GM12865 (cell line): ENCODE measurements at regions not wholly inside any gene's neighbourhood (a gene's known extent, or its start where the extent isn't known, plus 50 kb on each side); places are given as distances from the start of the nearest gene placed in this dataset.

Experiments used
- DNase-seq: peaks from one replicate; pipeline ENCODE4 v3.0.0; 2010; ENCODE audit warnings: low read depth
- H3K4me3 ChIP-seq: 2 replicates; pipeline ENCODE4 v1.5.1; 2011; ENCODE audit warnings: mild to moderate bottlenecking, low read depth, low read length, control low read depth
- TF ChIP-seq, protein P1 (sequence below): IDR thresholded peaks from 2 replicates; pipeline ENCODE4 v1.5.1; 2011; ENCODE audit warnings: low read length, control low read depth, low read depth, inconsistent platforms; ENCODE audit not compliant: insufficient read depth; ENCODE audit errors: missing control alignments

DNA sequence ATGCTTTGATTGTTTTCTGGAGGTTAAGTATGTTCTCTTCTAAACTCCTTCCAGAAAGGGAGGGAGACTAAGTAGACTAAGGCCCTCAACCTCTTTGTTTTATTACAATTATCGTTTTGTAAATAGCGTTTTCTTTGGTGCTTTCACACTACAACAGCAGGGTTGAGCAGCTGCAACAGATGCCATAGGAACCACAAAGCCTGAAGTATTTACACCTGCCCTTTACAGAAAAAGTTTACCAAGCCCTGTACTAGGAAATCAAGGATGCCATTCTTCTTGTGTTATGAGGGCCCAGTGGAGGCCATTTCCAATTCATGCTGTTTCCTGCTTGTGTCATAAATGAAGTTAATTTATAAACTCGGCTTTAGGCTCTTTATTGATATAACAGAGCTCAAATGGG, 914.8 kb downstream of the DCDC2C start:
- TF ChIP-seq, protein P1, sequence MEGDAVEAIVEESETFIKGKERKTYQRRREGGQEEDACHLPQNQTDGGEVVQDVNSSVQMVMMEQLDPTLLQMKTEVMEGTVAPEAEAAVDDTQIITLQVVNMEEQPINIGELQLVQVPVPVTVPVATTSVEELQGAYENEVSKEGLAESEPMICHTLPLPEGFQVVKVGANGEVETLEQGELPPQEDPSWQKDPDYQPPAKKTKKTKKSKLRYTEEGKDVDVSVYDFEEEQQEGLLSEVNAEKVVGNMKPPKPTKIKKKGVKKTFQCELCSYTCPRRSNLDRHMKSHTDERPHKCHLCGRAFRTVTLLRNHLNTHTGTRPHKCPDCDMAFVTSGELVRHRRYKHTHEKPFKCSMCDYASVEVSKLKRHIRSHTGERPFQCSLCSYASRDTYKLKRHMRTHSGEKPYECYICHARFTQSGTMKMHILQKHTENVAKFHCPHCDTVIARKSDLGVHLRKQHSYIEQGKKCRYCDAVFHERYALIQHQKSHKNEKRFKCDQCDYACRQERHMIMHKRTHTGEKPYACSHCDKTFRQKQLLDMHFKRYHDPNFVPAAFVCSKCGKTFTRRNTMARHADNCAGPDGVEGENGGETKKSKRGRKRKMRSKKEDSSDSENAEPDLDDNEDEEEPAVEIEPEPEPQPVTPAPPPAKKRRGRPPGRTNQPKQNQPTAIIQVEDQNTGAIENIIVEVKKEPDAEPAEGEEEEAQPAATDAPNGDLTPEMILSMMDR = no peak
- no peak overlapping the region for H3K4me3 ChIP-seq
- DNase-seq = no peak

DNA sequence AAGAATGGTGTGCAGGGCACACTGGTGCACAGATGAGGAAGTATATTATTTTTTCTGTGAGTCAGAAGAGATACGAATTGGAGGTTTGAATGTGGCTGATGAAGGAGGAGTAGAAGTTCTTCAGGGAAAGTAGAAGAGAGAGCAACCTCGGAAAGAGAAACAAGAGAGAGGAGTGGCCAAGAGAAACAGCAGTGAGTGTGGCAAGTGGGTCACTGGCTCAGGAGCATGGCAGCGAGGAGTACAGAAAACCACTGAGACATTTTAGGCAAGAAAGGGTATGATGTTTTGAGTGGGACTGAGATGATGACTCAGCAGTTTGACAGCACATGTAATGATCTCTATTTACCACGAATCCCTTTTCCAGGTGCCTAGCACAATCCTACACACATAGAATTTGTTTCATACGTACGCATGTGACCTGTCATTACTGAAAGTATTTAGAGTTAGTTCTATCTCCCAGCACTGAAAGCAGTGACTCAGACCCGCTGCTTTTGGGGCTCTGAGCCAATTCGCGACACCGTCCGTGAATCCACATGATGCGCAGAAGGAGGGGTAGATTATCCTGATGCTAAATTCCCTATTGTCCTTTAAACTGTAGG, 915.4 kb downstream of the DCDC2C start:
- TF ChIP-seq, protein P1 = no peak
- no peak overlapping the region for H3K4me3 ChIP-seq
- no peak for DNase-seq

DNA sequence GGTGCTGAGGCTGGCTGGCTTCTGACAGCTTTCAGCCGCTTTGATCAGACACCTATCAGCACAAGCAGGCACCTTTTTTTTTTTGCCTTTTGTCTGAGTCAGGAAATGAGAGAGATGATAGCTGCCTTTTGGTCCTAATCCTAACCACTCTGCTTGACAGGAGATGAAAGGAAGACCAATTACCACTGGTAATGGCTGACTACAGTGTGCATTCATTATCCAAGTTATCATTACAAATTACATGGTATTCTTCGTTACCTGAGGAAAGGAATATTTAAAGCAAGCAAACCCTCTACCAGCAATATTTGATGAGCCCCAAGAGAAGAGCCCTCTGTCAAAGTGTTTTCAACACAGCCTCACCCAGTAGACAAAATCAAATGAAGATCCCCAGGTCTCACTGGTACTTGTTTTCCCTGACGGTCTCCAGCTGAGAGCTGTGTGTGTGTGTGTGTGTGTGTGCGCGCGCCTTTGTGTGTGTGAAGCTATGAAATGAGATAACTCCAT, 925.7 kb downstream of the DCDC2C start:
- TF ChIP-seq, protein P1 = no peak
- DNase-seq = no peak
- no peak overlapping the region for H3K4me3 ChIP-seq

DNA sequence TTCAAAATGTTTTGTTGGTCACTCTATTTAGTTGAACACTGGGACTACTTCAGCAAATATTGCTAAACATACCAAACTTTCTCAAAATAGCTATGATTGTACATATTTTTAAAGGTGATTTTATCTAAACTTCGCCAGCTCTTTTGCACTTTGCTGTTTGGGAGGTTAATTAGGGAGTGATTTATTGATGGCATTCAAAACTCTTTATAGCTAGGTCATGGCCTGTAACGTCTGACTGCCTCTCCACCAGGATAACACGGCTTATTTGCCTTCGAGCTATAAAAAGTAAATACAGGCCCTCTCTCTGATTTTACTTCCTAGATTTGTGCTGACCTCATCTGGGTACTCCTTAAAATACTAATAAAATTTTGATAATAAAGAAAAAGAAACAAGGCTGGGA, 931.9 kb downstream of the DCDC2C start:
- DNase-seq = no peak
- TF ChIP-seq, protein P1 = no peak
- no peak overlapping the region for H3K4me3 ChIP-seq

DNA sequence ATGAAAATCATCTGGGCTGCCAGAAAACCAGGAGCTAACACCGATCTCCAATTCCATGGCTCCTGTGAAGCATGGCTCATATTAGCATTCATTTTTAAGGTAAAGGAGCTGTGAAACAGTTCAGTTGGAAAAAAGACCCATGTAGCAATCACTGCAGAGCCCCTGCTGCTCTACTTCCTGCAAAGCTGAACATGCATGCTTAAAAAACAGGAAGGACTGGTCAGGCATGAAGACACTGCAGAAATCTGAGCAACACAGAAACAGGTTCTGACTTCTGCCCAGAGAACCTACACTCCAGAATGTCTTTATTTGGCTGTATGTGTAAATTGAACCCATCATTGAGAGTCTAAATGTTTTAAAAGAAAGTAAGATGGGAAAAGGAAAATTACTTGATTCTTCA, 950.6 kb downstream of the DCDC2C start:
- TF ChIP-seq, protein P1 = no peak
- no peak overlapping the region for H3K4me3 ChIP-seq
- no peak for DNase-seq

DNA sequence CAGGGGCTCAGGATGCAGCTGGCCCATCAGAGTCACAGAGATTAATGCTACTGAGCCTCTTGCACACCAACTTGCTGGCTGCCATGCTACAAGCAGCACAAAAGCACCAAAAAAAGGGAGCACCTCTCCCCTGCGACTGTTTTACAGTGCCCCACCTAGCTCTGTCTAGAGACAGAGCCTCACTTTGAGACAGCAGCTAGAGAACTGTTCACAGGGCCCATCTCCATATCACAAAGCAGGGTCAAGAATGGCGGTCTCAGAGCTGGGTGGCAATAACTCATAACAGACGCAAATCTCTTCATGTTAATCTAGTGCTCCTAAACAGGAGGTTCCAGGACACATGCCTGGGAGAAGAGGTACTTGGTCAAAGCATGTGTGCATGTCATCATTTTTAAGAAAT, 953.0 kb downstream of the DCDC2C start:
- H3K4me3 ChIP-seq = no peak overlapping the region
- TF ChIP-seq, protein P1 = no peak
- no peak for DNase-seq
